ENCODE measurements at regions not wholly inside any gene's neighbourhood (a gene's known extent, or its start where the extent isn't known, plus 50 kb on each side); places are given as distances from the start of the nearest gene placed in this dataset.

GRCh38 chr5:122252319-122252718 lies 59.7 kb upstream of the SNCAIP start:
- no peak for TF ChIP-seq CTCF (conservative IDR thresholded peaks at IDR 0.05; ENCODE audit: low read depth, low read length)
- TF ChIP-seq EZH2 (IDR thresholded peaks at IDR 0.05; ENCODE audit: low read length, unreplicated experiment): no peak

Measured in PC-3 (cell line).